Breast epithelium (tissue), 3 donors: ENCODE measurements at regions not wholly inside any gene's neighbourhood (a gene's known extent, or its start where the extent isn't known, plus 50 kb on each side); places are given as distances from the start of the nearest gene placed in this dataset.

Source experiments
- CTCF ChIP-seq, 3 donors: fragments of 450-650 bp; IDR thresholded peaks; one replicate each; pipeline ENCODE4 v1.5.1; 2016 to 2017; ENCODE audit warnings: antibody characterized with exemption in 3 of 3, mild to moderate bottlenecking in 3 of 3, moderate library complexity in 3 of 3
- POLR2A ChIP-seq: fragments of 450-650 bp; IDR thresholded peaks from one replicate; pipeline ENCODE4 v1.6.1; 2016; ENCODE audit warnings: antibody characterized with exemption, mild to moderate bottlenecking, moderate library complexity
- POLR2AphosphoS5 ChIP-seq, 3 donors: sonication (generic); formaldehyde crosslinking; IDR thresholded peaks; one replicate each; pipeline ENCODE4 v1.6.1; 2017; ENCODE audit warnings: antibody characterized with exemption in 3 of 3

- TF ChIP-seq CTCF (IDR thresholded peaks at IDR 0.05), result no peak
- no peak for TF ChIP-seq POLR2AphosphoS5 (IDR thresholded peaks at IDR 0.05)
- TF ChIP-seq POLR2A, result no peak
These were observed 223.6 kb downstream of the MDFIC start for GRCh38 chr7:115145512-115145911.
